NT2/D1 (cell line): ENCODE measurements at regions not wholly inside any gene's neighbourhood (a gene's known extent, or its start where the extent isn't known, plus 50 kb on each side); places are given as distances from the start of the nearest gene placed in this dataset.
"Not testable (repeated sequence)": the region's sequence is repeated elsewhere in the genome, so short reads cannot be mapped to it uniquely, and the experiment has no call there.

ENCODE experiments used
- DNase-seq: peaks from one replicate; pipeline ENCODE4 v3.0.0-alpha.2; 2011; ENCODE audit warnings: low read depth, low spot score
- H3K27me3 ChIP-seq: 2 replicates; pipeline ENCODE4 v1.6.0; 2011; ENCODE audit warnings: mild to moderate bottlenecking; ENCODE audit not compliant: insufficient read length, insufficient read depth
- H3K36me3 ChIP-seq: 2 replicates; pipeline ENCODE4 v1.6.1; 2011; ENCODE audit warnings: mild to moderate bottlenecking, low read length, mixed read lengths; ENCODE audit not compliant: insufficient read depth, insufficient read length
- H3K4me1 ChIP-seq: 2 replicates; pipeline ENCODE4 v1.5.1; 2011; ENCODE audit not compliant: insufficient read depth, insufficient read length
- H3K4me3 ChIP-seq: 2 replicates; pipeline ENCODE4 v1.5.1; 2011; ENCODE audit warnings: low read depth; ENCODE audit not compliant: insufficient read length
- H3K9ac ChIP-seq: 2 replicates; pipeline ENCODE4 v1.6.0; 2011; ENCODE audit warnings: low read depth; ENCODE audit not compliant: insufficient read length
- H3K9me3 ChIP-seq: 2 replicates; pipeline ENCODE4 v1.5.1; 2011; ENCODE audit warnings: mild to moderate bottlenecking, low read length; ENCODE audit not compliant: insufficient read depth
- SUZ12 ChIP-seq: IDR thresholded peaks from 2 replicates; pipeline ENCODE4 v1.6.1; 2011; ENCODE audit not compliant: insufficient read length, insufficient read depth; ENCODE audit errors: extremely low read depth
- YY1 ChIP-seq: IDR thresholded peaks from 2 replicates; pipeline ENCODE4 v1.6.1; 2011; ENCODE audit not compliant: insufficient read length, insufficient read depth
- ZNF274 ChIP-seq: IDR thresholded peaks from 2 replicates; pipeline ENCODE4 v1.6.1; 2011; ENCODE audit warnings: mild to moderate bottlenecking, low read depth, low read length

DNA sequence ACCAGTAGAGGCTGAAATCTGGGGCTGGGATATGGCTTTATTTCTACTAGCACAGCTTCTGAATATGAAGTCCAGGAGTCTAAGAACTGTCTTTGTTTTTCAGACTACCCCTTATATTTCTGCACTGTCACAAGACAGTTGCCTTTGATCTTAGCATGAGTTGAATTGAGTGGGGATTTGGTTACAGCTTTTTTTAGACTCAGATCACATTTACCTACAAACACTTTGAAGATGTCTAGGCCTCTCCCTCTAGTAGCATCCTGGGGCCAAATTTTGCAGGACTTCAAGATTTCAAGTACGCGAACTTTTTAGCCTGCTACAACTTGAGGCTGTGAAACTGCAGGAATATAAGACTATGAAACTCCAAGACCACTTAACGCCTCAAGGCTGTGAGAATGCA lies 240.2 kb downstream of the NEBL start:
- H3K4me3 ChIP-seq: no peak overlapping the region
- no peaks in the 10 kb centered on the region for H3K9me3 ChIP-seq
- H3K27me3 ChIP-seq: no peaks in the 10 kb centered on the region
- no peaks in the 10 kb centered on the region for H3K36me3 ChIP-seq
- H3K9ac ChIP-seq: no peak overlapping the region
- no peak for TF ChIP-seq ZNF274
- TF ChIP-seq SUZ12: no peak
- no peak for TF ChIP-seq YY1
- no peaks in the 10 kb centered on the region for H3K4me1 ChIP-seq
- DNase-seq: no peak

DNA sequence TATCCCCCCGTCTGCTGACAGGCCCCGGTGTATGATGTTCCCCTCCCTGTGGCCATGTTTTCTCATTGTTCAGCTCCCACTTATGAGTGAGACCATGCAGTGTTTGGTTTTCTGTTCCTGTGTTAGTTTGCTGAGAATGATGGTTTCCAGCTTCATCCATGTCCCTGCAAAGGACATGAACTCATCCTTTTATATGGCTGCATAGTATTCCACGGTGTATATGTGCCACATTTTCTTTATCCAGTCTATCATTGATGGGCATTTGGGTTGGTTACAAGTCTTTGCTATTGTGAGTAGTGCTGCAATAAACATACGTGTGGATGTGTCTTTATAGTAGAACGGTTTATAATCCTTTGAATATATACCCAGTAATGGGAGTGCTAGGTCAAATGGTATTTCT lies 244.7 kb downstream of the NEBL start:
- not testable (repeated sequence) for DNase-seq, H3K4me1 ChIP-seq, H3K36me3 ChIP-seq, H3K9me3 ChIP-seq, H3K4me3 ChIP-seq, H3K9ac ChIP-seq, H3K27me3 ChIP-seq

DNA sequence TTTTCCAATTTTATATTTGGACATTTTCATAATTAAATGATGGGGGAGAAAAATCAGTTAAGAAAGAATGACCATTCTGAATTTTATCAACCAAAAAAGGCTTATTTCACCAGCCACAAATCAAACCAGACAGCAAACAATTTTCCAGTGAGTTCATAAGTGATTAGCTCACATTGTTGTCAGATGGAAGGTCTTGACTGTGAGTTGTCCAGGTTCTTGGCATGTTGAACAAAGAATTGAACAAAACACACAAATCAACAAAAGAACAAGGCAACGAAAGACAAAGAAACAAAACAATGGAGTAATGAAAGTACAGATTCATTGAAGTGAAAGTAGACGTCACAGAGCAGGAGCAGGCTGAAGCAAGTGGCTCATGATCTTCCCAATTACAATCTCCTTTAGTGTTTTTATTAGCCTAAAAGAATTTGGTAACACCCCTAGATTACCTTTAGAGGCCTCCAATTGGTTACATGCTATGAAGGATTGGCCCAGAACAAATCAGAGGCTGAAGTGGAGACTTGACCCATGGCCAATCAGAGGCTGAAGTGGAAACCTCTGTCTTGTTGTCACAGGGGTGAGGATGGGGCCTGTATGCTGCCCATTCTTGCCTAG lies 248.7 kb downstream of the NEBL start:
- Histone ChIP-seq H3K4me3 (no peak overlapping the region), H3K4me1 (no peaks in the 10 kb centered on the region), H3K36me3 (no peaks in the 10 kb centered on the region), H3K27me3 (no peaks in the 10 kb centered on the region), H3K9ac (no peak overlapping the region), H3K9me3 (no peaks in the 10 kb centered on the region)
- no peak for TF ChIP-seq YY1
- no peak for TF ChIP-seq ZNF274
- no peak for TF ChIP-seq SUZ12
- no peak for DNase-seq

DNA sequence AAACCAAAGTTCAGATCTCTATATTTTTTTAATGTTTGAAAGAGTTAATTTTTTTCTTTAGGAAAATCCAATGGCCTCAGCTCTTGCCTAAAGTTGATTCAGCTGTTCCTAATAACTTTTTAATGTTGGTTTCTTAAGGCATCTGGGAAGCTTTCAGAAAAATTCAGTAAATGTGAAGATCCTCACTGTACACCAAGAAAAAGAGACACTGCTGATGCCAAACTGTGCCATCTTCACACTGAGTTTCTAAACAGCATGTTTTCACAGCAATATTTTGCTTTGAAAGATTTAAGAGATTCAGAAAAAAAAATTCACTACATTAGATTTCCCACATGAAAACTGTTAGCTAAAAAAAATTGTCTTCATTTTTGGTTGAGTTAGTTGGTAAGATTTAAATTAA lies 249.4 kb downstream of the NEBL start:
- no peaks in the 10 kb centered on the region for H3K27me3 ChIP-seq

DNA sequence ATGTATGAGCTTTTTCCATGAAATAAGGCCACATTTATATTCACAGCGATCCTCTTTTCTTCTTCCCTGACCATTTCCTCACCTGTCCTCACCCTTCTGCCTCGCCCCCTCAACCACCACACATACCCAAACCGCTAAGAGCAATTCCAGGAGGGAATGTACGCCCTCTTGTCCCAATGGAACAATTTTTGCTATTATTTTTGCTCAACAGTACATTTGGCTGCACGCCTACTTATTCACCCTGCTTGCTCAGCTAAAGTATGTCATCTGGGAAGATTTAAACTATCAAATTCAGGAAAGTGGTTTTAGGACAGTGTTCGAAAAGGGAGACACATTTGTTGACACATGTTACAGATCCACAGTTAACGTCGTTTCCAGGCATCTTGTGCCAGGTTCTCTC lies 252.7 kb downstream of the NEBL start:
- Histone ChIP-seq H3K4me3 (no peak overlapping the region), H3K36me3 (no peaks in the 10 kb centered on the region), H3K9ac (no peak overlapping the region), H3K9me3 (no peaks in the 10 kb centered on the region), H3K27me3 (no peaks in the 10 kb centered on the region), H3K4me1 (no peaks in the 10 kb centered on the region)
- TF ChIP-seq YY1 (no peak), SUZ12 (no peak), ZNF274 (no peak)
- no peak for DNase-seq

More for the DNA sequence above, 249.4 kb downstream of the NEBL start:
- Histone ChIP-seq H3K4me1 (no peaks in the 10 kb centered on the region), H3K9ac (no peak overlapping the region), H3K9me3 (no peaks in the 10 kb centered on the region), H3K4me3 (no peak overlapping the region), H3K36me3 (no peaks in the 10 kb centered on the region)
- DNase-seq: no peak
- TF ChIP-seq YY1: no peak
- no peak for TF ChIP-seq SUZ12
- TF ChIP-seq ZNF274: no peak

DNA sequence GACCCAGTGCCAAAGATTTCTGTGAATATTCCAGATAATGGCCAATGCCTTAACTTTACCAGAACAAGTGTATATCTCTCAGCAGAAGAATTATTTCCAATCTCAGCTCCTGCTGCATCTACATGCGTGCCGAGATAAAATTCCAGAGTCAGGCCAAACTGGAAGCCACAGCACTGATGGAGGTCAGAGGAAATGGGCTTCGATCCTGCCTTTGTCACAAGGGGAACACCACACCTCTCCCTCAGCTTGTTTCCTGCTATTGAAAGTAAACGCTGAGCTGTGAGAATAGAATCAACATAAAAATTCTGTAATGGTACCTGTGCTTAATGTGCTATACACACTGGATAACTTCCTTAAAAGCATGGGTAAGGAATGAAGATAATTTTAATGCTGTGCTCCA lies 255.5 kb downstream of the NEBL start:
- TF ChIP-seq SUZ12 (no peak), YY1 (no peak), ZNF274 (no peak)
- Histone ChIP-seq H3K9ac (no peak overlapping the region), H3K4me1 (no peaks in the 10 kb centered on the region), H3K36me3 (no peaks in the 10 kb centered on the region), H3K27me3 (no peaks in the 10 kb centered on the region), H3K9me3 (no peaks in the 10 kb centered on the region), H3K4me3 (no peak overlapping the region)
- no peak for DNase-seq

DNA sequence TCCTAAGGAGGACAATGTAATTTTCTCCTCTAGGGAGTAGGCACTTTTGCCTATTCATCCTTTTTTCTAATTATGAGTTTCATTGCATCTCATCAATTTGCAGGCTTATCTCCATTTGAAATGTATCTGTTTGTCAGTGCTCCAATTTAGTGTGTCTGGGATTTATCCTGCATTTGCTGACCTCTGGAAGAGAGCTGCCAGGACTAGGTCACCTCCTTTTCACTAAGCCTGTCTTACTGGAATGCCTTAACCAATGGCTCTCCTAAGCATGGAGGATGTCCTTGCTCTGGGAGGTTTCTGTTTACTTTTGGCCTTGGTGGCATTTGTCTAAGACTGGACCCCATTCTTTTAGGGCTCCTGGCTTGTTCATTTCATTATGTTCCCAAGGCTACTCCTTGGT lies 261.5 kb downstream of the NEBL start:
- DNase-seq: no peak
- Histone ChIP-seq H3K36me3 (no peaks in the 10 kb centered on the region), H3K9me3 (no peaks in the 10 kb centered on the region), H3K4me3 (no peak overlapping the region), H3K27me3 (no peaks in the 10 kb centered on the region), H3K9ac (no peak overlapping the region), H3K4me1 (no peaks in the 10 kb centered on the region)
- TF ChIP-seq YY1 (no peak), SUZ12 (no peak), ZNF274 (no peak)

DNA sequence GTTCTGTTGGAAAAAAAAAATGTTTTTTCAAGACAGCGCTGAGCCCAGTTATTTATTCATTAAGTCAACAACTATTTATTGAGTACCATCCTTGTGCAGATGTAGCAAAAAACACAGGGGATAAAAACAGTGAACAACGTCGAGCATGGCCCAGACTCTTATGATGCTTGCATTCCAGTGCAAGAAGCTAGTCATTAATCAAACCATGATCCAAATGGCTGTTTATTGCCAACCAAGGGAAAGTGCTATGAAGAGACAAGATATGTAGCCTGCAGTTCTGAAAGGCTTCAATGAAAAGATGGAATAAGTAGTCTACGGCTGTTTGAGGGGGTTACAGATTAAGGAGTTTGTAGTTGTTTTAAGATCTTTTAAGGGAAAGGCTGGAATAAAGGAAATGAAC lies 262.3 kb downstream of the NEBL start:
- TF ChIP-seq YY1 (no peak), SUZ12 (no peak), ZNF274 (no peak)
- H3K4me1 ChIP-seq: no peaks in the 10 kb centered on the region
- H3K9ac ChIP-seq: no peak overlapping the region
- no peak for DNase-seq
- H3K4me3 ChIP-seq: no peak overlapping the region
- no peaks in the 10 kb centered on the region for H3K27me3 ChIP-seq
- no peaks in the 10 kb centered on the region for H3K36me3 ChIP-seq
- H3K9me3 ChIP-seq: no peaks in the 10 kb centered on the region
